HG03196 (cell line): ENCODE measurements at regions not wholly inside any gene's neighbourhood (a gene's known extent, or its start where the extent isn't known, plus 50 kb on each side); places are given as distances from the start of the nearest gene placed in this dataset.

Source experiments
- ATAC-seq: cut with Tn5 transposase; IDR thresholded peaks from one replicate; pipeline ENCODE4 v1.9.1; 2021; ENCODE audit not compliant: unreplicated experiment

GRCh38 chr12:126469211-126469610 lies 1404.0 kb downstream of the AACS start:
- no peak for ATAC-seq

- ATAC-seq: no peak
Measured at GRCh38 chr12:126474703-126475102, 1409.5 kb downstream of the AACS start.

GRCh38 chr12:126480451-126480850 lies 1415.2 kb downstream of the AACS start:
- no peak for ATAC-seq

- no peak for ATAC-seq
Measured at GRCh38 chr12:126481688-126482087, 1416.5 kb downstream of the AACS start.

GRCh38 chr12:126482238-126482889 lies 1417.1 kb downstream of the AACS start:
- ATAC-seq: no peak

GRCh38 chr12:126483145-126484068 lies 1418.2 kb downstream of the AACS start:
- ATAC-seq: no peak

GRCh38 chr12:126487431-126487980 lies 1422.3 kb downstream of the AACS start:
- ATAC-seq: no peak

- ATAC-seq: no peak
Measured at GRCh38 chr12:126488806-126489205, 1423.6 kb downstream of the AACS start.

GRCh38 chr12:126492181-126492580 lies 1426.9 kb downstream of the AACS start:
- ATAC-seq: no peak

- ATAC-seq: no peak
Measured at GRCh38 chr12:126493366-126494108, 1428.3 kb downstream of the AACS start.

- no peak for ATAC-seq
Measured at GRCh38 chr12:126496201-126496600, 1431.0 kb downstream of the AACS start.

- ATAC-seq: no peak
Measured at GRCh38 chr12:126506426-126507182, 1441.4 kb downstream of the AACS start.

GRCh38 chr12:126507231-126507630 lies 1442.0 kb downstream of the AACS start:
- ATAC-seq: no peak

- ATAC-seq: no peak
Measured at GRCh38 chr12:126509572-126509971, 1444.3 kb downstream of the AACS start.

- ATAC-seq: no peak
Measured at GRCh38 chr12:126510630-126511029, 1445.4 kb downstream of the AACS start.

GRCh38 chr12:126512916-126513913 lies 1448.0 kb downstream of the AACS start:
- ATAC-seq: no peak

GRCh38 chr12:126518596-126519200 lies 1453.5 kb downstream of the AACS start:
- ATAC-seq: no peak

- no peak for ATAC-seq
Measured at GRCh38 chr12:126519833-126520232, 1454.6 kb downstream of the AACS start.

- ATAC-seq: no peak
Measured at GRCh38 chr12:126523891-126524290, 1458.7 kb downstream of the AACS start.
